GM23338 (cell line): ENCODE measurements at regions not wholly inside any gene's neighbourhood (a gene's known extent, or its start where the extent isn't known, plus 50 kb on each side); places are given as distances from the start of the nearest gene placed in this dataset.
A peak's percentile ranks its signal among the peaks of the same experiment; 100 is the strongest.

Experiments
- ATAC-seq: fragments of 200-7000 bp; cut with Tn5 transposase; 3 replicates; pipeline ENCODE4 v1.9.1; 2020
- DNase-seq: peaks from one replicate; pipeline ENCODE4 v3.0.0-alpha.2; 2015; ENCODE audit warnings: low spot score
- H2AFZ ChIP-seq: fragments of 200-600 bp; sonication (generic); 2 replicates; pipeline ENCODE4 v1.8.0; 2016; ENCODE audit warnings: antibody characterized with exemption, mild to moderate bottlenecking, moderate library complexity
- H3F3A ChIP-seq: fragments of 200-600 bp; sonication (generic); replicated peaks from 2 replicates; pipeline ENCODE4 v1.8.0; 2017; ENCODE audit warnings: antibody characterized with exemption, mixed run types, low read depth
- H3K27ac ChIP-seq: fragments of 200-600 bp; sonication (generic); 2 replicates; pipeline ENCODE4 v1.6.1; 2016; ENCODE audit warnings: low read depth
- H3K27me3 ChIP-seq: fragments of 200-600 bp; sonication (generic); 2 replicates; pipeline ENCODE4 v1.8.0; 2016; ENCODE audit warnings: mild to moderate bottlenecking, mixed run types, moderate library complexity; ENCODE audit not compliant: insufficient read depth
- H3K36me3 ChIP-seq: fragments of 200-600 bp; sonication (generic); 2 replicates; pipeline ENCODE4 v1.8.0; 2016; ENCODE audit warnings: mild to moderate bottlenecking; ENCODE audit not compliant: insufficient read depth
- H3K4me1 ChIP-seq: fragments of 200-600 bp; sonication (generic); 2 replicates; pipeline ENCODE4 v1.8.0; 2016; ENCODE audit warnings: mild to moderate bottlenecking, moderate library complexity; ENCODE audit not compliant: insufficient read depth
- H3K4me2 ChIP-seq: fragments of 200-600 bp; sonication (generic); 2 replicates; pipeline ENCODE4 v1.7.1; 2017; ENCODE audit warnings: mixed run types
- H3K4me3 ChIP-seq: fragments of 200-600 bp; sonication (generic); 2 replicates; pipeline ENCODE4 v1.6.1; 2016; ENCODE audit warnings: mixed run types
- H3K79me2 ChIP-seq: fragments of 200-600 bp; sonication (generic); replicated peaks from 2 replicates; pipeline ENCODE4 v1.8.0; 2017; ENCODE audit warnings: mild to moderate bottlenecking; ENCODE audit not compliant: insufficient read depth
- H3K9me2 ChIP-seq: fragments of 200-600 bp; sonication (generic); 2 replicates; pipeline ENCODE4 v1.8.0; 2017; ENCODE audit not compliant: insufficient read depth
- H4K20me1 ChIP-seq: fragments of 200-600 bp; sonication (generic); replicated peaks from 2 replicates; pipeline ENCODE4 v1.8.0; 2017; ENCODE audit warnings: mild to moderate bottlenecking; ENCODE audit not compliant: insufficient read depth
- H3K27ac Mint-ChIP-seq: 2 replicates; pipeline ENCODE4 v1.8.0; 2020; ENCODE audit warnings: inconsistent platforms, mild to moderate bottlenecking, moderate library complexity, mixed read lengths
- H3K27me3 Mint-ChIP-seq: 3 replicates; pipeline ENCODE4 v1.8.0; 2022; ENCODE audit warnings: low read depth, mild to moderate bottlenecking, moderate library complexity, mixed read lengths, inconsistent platforms; ENCODE audit not compliant: insufficient read depth, poor library complexity
- H3K36me3 Mint-ChIP-seq: 3 replicates; pipeline ENCODE4 v1.8.0; 2021; ENCODE audit warnings: low read depth, mild to moderate bottlenecking, inconsistent platforms, moderate library complexity, mixed read lengths
- H3K4me1 Mint-ChIP-seq: 3 replicates; pipeline ENCODE4 v1.8.0; 2020; ENCODE audit warnings: mild to moderate bottlenecking, inconsistent platforms, mixed read lengths
- H3K4me3 Mint-ChIP-seq: 3 replicates; pipeline ENCODE4 v1.8.0; 2021; ENCODE audit warnings: moderate library complexity, mild to moderate bottlenecking, inconsistent platforms, mixed read lengths
- H3K9me3 Mint-ChIP-seq: 3 replicates; pipeline ENCODE4 v1.8.0; 2020; ENCODE audit warnings: moderate library complexity, mild to moderate bottlenecking, inconsistent platforms, mixed read lengths
- CREB1 ChIP-seq: fragments of 250-450 bp; sonication (Bioruptor Pico); IDR thresholded peaks from 2 replicates; pipeline ENCODE4 v1.5.0; 2020; ENCODE audit warnings: low read depth, mild to moderate bottlenecking, moderate library complexity
- CTCF ChIP-seq, 2 experiments: fragments of 200-600 bp in 1 of 2; sonication (generic) in 1 of 2; conservative IDR thresholded peaks; 2 replicates each; pipeline versions ENCODE4 v1.5.1 to v1.6.1; 2016 to 2017; ENCODE audit warnings: antibody characterized with exemption in 2 of 2, low read depth in 2 of 2, mild to moderate bottlenecking in 2 of 2, moderate library complexity in 1 of 2
- ETS1 ChIP-seq: IDR thresholded peaks from 2 replicates; pipeline ENCODE4 v1.6.1; 2016; ENCODE audit warnings: antibody characterized with exemption
- EZH2 ChIP-seq: fragments of 200-600 bp; sonication (generic); IDR thresholded peaks from one replicate; pipeline ENCODE4 v1.8.0; 2017; ENCODE audit warnings: antibody characterized with exemption, mild to moderate bottlenecking, low read depth; ENCODE audit not compliant: unreplicated experiment
- EZH2phosphoT487 ChIP-seq: fragments of 200-600 bp; sonication (generic); IDR thresholded peaks from one replicate; pipeline ENCODE4 v1.8.1; 2018; ENCODE audit warnings: antibody characterized with exemption; ENCODE audit not compliant: unreplicated experiment
- JUNB ChIP-seq: IDR thresholded peaks from one replicate; pipeline ENCODE4 v1.6.1; 2016; ENCODE audit warnings: antibody characterized with exemption; ENCODE audit not compliant: unreplicated experiment
- NANOG ChIP-seq: IDR thresholded peaks from 2 replicates; pipeline ENCODE4 v1.6.1; 2016; ENCODE audit warnings: antibody characterized with exemption, borderline replicate concordance
- POLR2AphosphoS5 ChIP-seq: IDR thresholded peaks from 2 replicates; pipeline ENCODE4 v1.6.1; 2016; ENCODE audit warnings: antibody characterized with exemption, low read depth
- REST ChIP-seq: IDR thresholded peaks from one replicate; pipeline ENCODE4 v1.6.1; 2018; ENCODE audit warnings: antibody characterized with exemption; ENCODE audit not compliant: unreplicated experiment
- STAT1 ChIP-seq: IDR thresholded peaks from one replicate; pipeline ENCODE4 v1.6.1; 2016; ENCODE audit warnings: antibody characterized with exemption; ENCODE audit not compliant: unreplicated experiment
- ZNF114 ChIP-seq: fragments of 250-450 bp; sonication (Bioruptor Pico); IDR thresholded peaks from 2 replicates; pipeline ENCODE4 v1.5.0; 2020; ENCODE audit warnings: mild to moderate bottlenecking, moderate library complexity
- ZNF331 ChIP-seq: fragments of 250-450 bp; sonication (Bioruptor Pico); IDR thresholded peaks from 2 replicates; pipeline ENCODE4 v1.5.0; 2020; ENCODE audit warnings: low read depth, mild to moderate bottlenecking, moderate library complexity
- TF ChIP-seq, protein P1 (sequence below): fragments of 250-450 bp; sonication (Bioruptor Pico); IDR thresholded peaks from 2 replicates; pipeline ENCODE4 v1.5.0; 2020; ENCODE audit warnings: mild to moderate bottlenecking, moderate library complexity

- TF ChIP-seq JUNB (no peak), NANOG (no peak), ETS1 (no peak), ZNF114 (CRISPR knock-in tag) (no peak), POLR2AphosphoS5 (no peak), CTCF (conservative IDR thresholded peaks at IDR 0.05; ENCODE audit: low read depth in 2 of 2) (no peak), REST (no peak), EZH2phosphoT487 (no peak), EZH2 (no peak), CREB1 (no peak), ZNF331 (CRISPR knock-in tag) (no peak), STAT1 (no peak)
- TF ChIP-seq, protein P1, sequence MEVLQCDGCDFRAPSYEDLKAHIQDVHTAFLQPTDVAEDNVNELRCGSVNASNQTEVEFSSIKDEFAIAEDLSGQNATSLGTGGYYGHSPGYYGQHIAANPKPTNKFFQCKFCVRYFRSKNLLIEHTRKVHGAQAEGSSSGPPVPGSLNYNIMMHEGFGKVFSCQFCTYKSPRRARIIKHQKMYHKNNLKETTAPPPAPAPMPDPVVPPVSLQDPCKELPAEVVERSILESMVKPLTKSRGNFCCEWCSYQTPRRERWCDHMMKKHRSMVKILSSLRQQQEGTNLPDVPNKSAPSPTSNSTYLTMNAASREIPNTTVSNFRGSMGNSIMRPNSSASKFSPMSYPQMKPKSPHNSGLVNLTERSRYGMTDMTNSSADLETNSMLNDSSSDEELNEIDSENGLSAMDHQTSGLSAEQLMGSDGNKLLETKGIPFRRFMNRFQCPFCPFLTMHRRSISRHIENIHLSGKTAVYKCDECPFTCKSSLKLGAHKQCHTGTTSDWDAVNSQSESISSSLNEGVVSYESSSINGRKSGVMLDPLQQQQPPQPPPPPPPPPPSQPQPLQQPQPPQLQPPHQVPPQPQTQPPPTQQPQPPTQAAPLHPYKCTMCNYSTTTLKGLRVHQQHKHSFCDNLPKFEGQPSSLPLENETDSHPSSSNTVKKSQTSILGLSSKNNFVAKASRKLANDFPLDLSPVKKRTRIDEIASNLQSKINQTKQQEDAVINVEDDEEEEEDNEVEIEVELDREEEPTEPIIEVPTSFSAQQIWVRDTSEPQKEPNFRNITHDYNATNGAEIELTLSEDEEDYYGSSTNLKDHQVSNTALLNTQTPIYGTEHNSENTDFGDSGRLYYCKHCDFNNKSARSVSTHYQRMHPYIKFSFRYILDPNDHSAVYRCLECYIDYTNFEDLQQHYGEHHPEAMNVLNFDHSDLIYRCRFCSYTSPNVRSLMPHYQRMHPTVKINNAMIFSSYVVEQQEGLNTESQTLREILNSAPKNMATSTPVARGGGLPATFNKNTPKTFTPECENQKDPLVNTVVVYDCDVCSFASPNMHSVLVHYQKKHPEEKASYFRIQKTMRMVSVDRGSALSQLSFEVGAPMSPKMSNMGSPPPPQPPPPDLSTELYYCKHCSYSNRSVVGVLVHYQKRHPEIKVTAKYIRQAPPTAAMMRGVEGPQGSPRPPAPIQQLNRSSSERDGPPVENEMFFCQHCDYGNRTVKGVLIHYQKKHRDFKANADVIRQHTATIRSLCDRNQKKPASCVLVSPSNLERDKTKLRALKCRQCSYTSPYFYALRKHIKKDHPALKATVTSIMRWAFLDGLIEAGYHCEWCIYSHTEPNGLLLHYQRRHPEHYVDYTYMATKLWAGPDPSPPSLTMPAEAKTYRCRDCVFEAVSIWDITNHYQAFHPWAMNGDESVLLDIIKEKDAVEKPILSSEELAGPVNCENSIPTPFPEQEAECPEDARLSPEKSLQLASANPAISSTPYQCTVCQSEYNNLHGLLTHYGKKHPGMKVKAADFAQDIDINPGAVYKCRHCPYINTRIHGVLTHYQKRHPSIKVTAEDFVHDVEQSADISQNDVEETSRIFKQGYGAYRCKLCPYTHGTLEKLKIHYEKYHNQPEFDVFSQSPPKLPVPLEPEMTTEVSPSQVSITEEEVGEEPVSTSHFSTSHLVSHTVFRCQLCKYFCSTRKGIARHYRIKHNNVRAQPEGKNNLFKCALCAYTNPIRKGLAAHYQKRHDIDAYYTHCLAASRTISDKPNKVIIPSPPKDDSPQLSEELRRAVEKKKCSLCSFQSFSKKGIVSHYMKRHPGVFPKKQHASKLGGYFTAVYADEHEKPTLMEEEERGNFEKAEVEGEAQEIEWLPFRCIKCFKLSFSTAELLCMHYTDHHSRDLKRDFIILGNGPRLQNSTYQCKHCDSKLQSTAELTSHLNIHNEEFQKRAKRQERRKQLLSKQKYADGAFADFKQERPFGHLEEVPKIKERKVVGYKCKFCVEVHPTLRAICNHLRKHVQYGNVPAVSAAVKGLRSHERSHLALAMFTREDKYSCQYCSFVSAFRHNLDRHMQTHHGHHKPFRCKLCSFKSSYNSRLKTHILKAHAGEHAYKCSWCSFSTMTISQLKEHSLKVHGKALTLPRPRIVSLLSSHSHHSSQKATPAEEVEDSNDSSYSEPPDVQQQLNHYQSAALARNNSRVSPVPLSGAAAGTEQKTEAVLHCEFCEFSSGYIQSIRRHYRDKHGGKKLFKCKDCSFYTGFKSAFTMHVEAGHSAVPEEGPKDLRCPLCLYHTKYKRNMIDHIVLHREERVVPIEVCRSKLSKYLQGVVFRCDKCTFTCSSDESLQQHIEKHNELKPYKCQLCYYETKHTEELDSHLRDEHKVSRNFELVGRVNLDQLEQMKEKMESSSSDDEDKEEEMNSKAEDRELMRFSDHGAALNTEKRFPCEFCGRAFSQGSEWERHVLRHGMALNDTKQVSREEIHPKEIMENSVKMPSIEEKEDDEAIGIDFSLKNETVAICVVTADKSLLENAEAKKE (CRISPR knock-in tag): no peak
- Histone ChIP-seq H3K27me3 (no peaks in the 10 kb centered on the region), H3K4me2 (no peak overlapping the region), H4K20me1 (no peaks in the 10 kb centered on the region), H3K27ac (no peak overlapping the region), H3K36me3 (0 out of 2 replicates have a peak, but pooled peaks cover 7% of the 10 kb centered on the region), H3K79me2 (no peaks in the 10 kb centered on the region), H3K9me2 (no peaks in the 10 kb centered on the region), H2AFZ (peak overlapping the region; percentile 59; the same call in 1 of the 2 replicates), H3K4me3 (no peak overlapping the region), H3K4me1 (peaks cover 11% of the 10 kb centered on the region; the same call in 1 of the 2 replicates), H3F3A (no peaks in the 10 kb centered on the region)
- Mint-ChIP-seq H3K27ac (no peak overlapping the region), H3K4me1 (peaks cover 5% of the 10 kb centered on the region; the same call in 1 of the 3 replicates), H3K27me3 (peaks cover 1% of the 10 kb centered on the region), H3K9me3 (peaks cover 21% of the 10 kb centered on the region), H3K4me3 (no peak overlapping the region), H3K36me3 (peaks cover 11% of the 10 kb centered on the region; the same call in 2 of the 3 replicates)
- no peak for ATAC-seq
- no peak for DNase-seq
These were observed 71.1 kb upstream of the HSPB3 start for GRCh38 chr5:54384356-54384933.
